ENCODE measurements at regions not wholly inside any gene's neighbourhood (a gene's known extent, or its start where the extent isn't known, plus 50 kb on each side); places are given as distances from the start of the nearest gene placed in this dataset.

DNA sequence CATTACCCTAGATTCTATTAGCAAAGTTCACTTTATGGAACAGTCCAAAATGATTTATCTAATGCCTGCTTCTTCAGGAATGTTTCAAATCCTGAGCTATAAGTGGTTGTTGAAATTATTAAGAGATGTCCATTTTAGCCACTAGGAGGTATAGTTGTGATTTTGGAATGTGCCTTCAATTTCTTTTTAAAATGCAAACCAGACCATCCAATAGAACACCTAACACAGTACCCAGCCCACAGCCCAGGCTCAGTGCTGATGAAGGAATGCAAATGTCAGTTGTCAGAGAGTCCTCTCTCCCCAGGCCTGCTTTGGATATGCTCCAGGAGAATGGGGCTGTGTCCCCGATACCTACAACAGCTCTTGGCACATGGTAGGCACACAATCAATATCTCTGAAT lies 85.8 kb upstream of the E2F8 start:
- Histone ChIP-seq H3K9me2 (replicated peaks; ENCODE audit: control insufficient read depth, low read length) (no peaks in the 10 kb centered on the region), H3K4me3 (ENCODE audit: low read length) (no peak overlapping the region), H3K9me3 (ENCODE audit: control insufficient read depth, insufficient read depth, low read length) (no peaks in the 10 kb centered on the region; the same call in 1 of the 2 replicates), H3K36me3 (ENCODE audit: control insufficient read depth, low read length) (no peaks in the 10 kb centered on the region), H3K27me3 (ENCODE audit: control insufficient read depth, low read length) (peaks cover 16% of the 10 kb centered on the region), H3K4me2 (ENCODE audit: low read length) (no peak overlapping the region), H3F3A (ENCODE audit: control insufficient read depth, insufficient read depth) (no peaks in the 10 kb centered on the region), H3K4me1 (ENCODE audit: control insufficient read depth, low read length) (0 out of 2 replicates have a peak, but pooled peaks cover 6% of the 10 kb centered on the region), H3K79me2 (ENCODE audit: control insufficient read depth, low read length) (no peaks in the 10 kb centered on the region), H4K20me1 (ENCODE audit: control insufficient read depth, insufficient read depth, low read depth, low read length) (no peaks in the 10 kb centered on the region), H3K27ac (ENCODE audit: low read depth, low read length) (no peak overlapping the region)
- no peak for TF ChIP-seq EZH2phosphoT487 (IDR thresholded peaks at IDR 0.05; ENCODE audit: borderline replicate concordance, low read length)
- TF ChIP-seq, protein P1, sequence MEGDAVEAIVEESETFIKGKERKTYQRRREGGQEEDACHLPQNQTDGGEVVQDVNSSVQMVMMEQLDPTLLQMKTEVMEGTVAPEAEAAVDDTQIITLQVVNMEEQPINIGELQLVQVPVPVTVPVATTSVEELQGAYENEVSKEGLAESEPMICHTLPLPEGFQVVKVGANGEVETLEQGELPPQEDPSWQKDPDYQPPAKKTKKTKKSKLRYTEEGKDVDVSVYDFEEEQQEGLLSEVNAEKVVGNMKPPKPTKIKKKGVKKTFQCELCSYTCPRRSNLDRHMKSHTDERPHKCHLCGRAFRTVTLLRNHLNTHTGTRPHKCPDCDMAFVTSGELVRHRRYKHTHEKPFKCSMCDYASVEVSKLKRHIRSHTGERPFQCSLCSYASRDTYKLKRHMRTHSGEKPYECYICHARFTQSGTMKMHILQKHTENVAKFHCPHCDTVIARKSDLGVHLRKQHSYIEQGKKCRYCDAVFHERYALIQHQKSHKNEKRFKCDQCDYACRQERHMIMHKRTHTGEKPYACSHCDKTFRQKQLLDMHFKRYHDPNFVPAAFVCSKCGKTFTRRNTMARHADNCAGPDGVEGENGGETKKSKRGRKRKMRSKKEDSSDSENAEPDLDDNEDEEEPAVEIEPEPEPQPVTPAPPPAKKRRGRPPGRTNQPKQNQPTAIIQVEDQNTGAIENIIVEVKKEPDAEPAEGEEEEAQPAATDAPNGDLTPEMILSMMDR (IDR thresholded peaks at IDR 0.05; ENCODE audit: low read depth, low read length, poor library complexity, severe bottlenecking): peak; percentile 11

DNA sequence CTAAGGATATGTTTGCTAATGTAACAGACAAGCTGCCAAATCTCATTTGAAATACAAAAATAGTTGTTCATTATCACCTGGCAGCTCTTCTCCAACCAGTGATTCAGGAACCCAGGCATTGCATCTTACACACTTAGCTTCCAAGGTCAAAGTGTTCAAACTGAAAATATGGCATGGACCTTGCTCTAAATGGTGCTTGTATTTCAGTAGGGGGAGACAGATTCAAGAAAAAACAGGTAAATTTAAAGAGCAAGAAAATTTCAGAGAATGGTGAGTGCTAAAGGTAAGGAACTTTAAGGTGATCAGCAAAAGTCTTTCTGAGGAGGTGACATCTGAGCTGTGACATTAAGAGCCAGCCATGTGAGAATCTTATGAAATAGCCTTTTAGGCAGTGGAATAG lies 82.8 kb upstream of the E2F8 start:
- Histone ChIP-seq H3K27me3 (ENCODE audit: control insufficient read depth, low read length) (peaks cover 11% of the 10 kb centered on the region), H3K27ac (ENCODE audit: low read depth, low read length) (no peak overlapping the region), H3K36me3 (ENCODE audit: control insufficient read depth, low read length) (no peaks in the 10 kb centered on the region), H3K4me1 (ENCODE audit: control insufficient read depth, low read length) (0 out of 2 replicates have a peak, but pooled peaks cover 6% of the 10 kb centered on the region), H3K4me3 (ENCODE audit: low read length) (no peak overlapping the region), H3K9me3 (ENCODE audit: control insufficient read depth, insufficient read depth, low read length) (no peaks in the 10 kb centered on the region; the same call in 1 of the 2 replicates), H3K79me2 (ENCODE audit: control insufficient read depth, low read length) (no peaks in the 10 kb centered on the region), H3F3A (ENCODE audit: control insufficient read depth, insufficient read depth) (no peaks in the 10 kb centered on the region), H3K4me2 (ENCODE audit: low read length) (no peak overlapping the region), H3K9me2 (replicated peaks; ENCODE audit: control insufficient read depth, low read length) (no peaks in the 10 kb centered on the region), H4K20me1 (ENCODE audit: control insufficient read depth, insufficient read depth, low read depth, low read length) (no peaks in the 10 kb centered on the region)
- TF ChIP-seq EZH2phosphoT487 (IDR thresholded peaks at IDR 0.05; ENCODE audit: borderline replicate concordance, low read length): no peak
- TF ChIP-seq, protein P1 (IDR thresholded peaks at IDR 0.05; ENCODE audit: low read depth, low read length, poor library complexity, severe bottlenecking): no peak

DNA sequence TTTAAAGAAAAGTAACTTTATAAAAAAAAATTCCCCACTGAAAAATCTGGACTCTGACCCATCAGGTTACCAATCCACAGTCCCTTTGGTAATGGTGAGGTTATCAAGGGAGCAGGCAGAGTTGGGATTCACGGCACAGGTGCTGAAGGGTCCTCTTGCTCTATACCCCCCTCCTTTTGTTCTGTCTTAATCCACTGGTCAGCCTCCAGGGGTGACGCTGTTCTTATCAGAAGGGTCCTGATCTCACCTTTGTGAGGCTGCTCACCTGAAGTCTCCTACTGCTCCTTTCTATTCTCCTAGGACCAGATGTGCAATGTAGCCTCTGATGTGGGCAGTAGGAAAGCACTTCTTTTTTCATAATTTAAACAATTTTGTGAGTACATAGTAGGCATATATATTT lies 80.6 kb upstream of the E2F8 start:
- TF ChIP-seq, protein P1 (IDR thresholded peaks at IDR 0.05; ENCODE audit: low read depth, low read length, poor library complexity, severe bottlenecking): no peak
- TF ChIP-seq EZH2phosphoT487 (IDR thresholded peaks at IDR 0.05; ENCODE audit: borderline replicate concordance, low read length): no peak
- Histone ChIP-seq H3K4me2 (ENCODE audit: low read length) (no peak overlapping the region), H3K9me2 (replicated peaks; ENCODE audit: control insufficient read depth, low read length) (no peaks in the 10 kb centered on the region), H3K4me1 (ENCODE audit: control insufficient read depth, low read length) (0 out of 2 replicates have a peak, but pooled peaks cover 6% of the 10 kb centered on the region), H3K27ac (ENCODE audit: low read depth, low read length) (no peak overlapping the region), H3K4me3 (ENCODE audit: low read length) (no peak overlapping the region), H4K20me1 (ENCODE audit: control insufficient read depth, insufficient read depth, low read depth, low read length) (no peaks in the 10 kb centered on the region), H3K79me2 (ENCODE audit: control insufficient read depth, low read length) (no peaks in the 10 kb centered on the region), H3F3A (ENCODE audit: control insufficient read depth, insufficient read depth) (no peaks in the 10 kb centered on the region), H3K36me3 (ENCODE audit: control insufficient read depth, low read length) (no peaks in the 10 kb centered on the region), H3K9me3 (ENCODE audit: control insufficient read depth, insufficient read depth, low read length) (no peaks in the 10 kb centered on the region; the same call in 1 of the 2 replicates), H3K27me3 (ENCODE audit: control insufficient read depth, low read length) (peaks cover 11% of the 10 kb centered on the region)
